Fibroblast of villous mesenchyme (primary cell): ENCODE measurements at regions not wholly inside any gene's neighbourhood (a gene's known extent, or its start where the extent isn't known, plus 50 kb on each side); places are given as distances from the start of the nearest gene placed in this dataset.
"Not testable (repeated sequence)": the region's sequence is repeated elsewhere in the genome, so short reads cannot be mapped to it uniquely, and the experiment has no call there.

Experiments
- DNase-seq: peaks from one replicate; pipeline ENCODE4 v3.0.0-alpha.2; 2010; ENCODE audit warnings: low read depth
- H3K4me3 ChIP-seq: 2 replicates; pipeline ENCODE4 v1.5.1; 2011; ENCODE audit warnings: low read depth, mild to moderate bottlenecking, low read length
- TF ChIP-seq, protein P1 (sequence below): IDR thresholded peaks from 2 replicates; pipeline ENCODE4 v1.5.1; 2012; ENCODE audit warnings: low read depth, mild to moderate bottlenecking, low read length; ENCODE audit not compliant: insufficient read depth

DNA sequence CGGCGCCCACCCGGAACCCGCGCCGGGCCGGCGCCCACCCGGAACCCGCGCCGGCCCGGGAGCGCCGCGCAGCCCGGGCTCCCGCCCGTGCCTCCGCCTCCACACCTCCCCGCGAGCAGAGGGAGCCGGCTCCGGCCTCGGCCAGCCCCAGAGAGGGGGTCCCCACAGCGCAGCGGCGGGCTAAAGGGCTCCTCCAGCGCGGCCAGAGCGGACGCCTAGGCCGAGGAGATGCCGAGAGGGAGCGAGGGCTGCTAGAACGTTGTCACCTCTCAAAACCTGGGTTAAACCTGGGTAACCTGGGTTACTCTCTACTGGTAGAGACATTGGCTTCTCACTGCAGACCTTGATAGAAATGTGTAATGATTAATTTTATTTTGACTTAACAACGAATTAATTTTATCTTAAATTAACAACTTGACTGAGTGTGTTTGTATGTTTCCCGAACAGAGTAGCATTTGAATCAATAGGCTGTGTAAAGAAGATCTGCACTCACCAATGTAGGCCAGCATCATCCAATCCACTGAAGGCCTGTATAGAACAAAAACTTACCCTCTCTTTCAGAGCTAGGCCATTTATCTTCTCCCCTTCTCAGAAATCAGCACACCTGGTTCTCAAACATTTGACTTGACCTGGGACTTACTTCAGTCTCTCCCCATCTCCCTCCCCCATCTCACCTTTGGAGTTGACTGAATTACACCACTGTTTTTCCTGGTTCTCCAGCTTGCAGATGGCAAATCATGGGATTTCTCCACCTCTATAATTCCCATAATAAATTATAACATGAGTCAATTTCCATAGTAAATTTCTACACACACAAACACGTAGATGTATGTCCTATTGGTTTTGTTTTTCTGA is 242.7 kb downstream of the ASXL3 start:
- peak overlapping the region; percentile 21 for H3K4me3 ChIP-seq
- TF ChIP-seq, protein P1, sequence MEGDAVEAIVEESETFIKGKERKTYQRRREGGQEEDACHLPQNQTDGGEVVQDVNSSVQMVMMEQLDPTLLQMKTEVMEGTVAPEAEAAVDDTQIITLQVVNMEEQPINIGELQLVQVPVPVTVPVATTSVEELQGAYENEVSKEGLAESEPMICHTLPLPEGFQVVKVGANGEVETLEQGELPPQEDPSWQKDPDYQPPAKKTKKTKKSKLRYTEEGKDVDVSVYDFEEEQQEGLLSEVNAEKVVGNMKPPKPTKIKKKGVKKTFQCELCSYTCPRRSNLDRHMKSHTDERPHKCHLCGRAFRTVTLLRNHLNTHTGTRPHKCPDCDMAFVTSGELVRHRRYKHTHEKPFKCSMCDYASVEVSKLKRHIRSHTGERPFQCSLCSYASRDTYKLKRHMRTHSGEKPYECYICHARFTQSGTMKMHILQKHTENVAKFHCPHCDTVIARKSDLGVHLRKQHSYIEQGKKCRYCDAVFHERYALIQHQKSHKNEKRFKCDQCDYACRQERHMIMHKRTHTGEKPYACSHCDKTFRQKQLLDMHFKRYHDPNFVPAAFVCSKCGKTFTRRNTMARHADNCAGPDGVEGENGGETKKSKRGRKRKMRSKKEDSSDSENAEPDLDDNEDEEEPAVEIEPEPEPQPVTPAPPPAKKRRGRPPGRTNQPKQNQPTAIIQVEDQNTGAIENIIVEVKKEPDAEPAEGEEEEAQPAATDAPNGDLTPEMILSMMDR = no peak
- no peak for DNase-seq

DNA sequence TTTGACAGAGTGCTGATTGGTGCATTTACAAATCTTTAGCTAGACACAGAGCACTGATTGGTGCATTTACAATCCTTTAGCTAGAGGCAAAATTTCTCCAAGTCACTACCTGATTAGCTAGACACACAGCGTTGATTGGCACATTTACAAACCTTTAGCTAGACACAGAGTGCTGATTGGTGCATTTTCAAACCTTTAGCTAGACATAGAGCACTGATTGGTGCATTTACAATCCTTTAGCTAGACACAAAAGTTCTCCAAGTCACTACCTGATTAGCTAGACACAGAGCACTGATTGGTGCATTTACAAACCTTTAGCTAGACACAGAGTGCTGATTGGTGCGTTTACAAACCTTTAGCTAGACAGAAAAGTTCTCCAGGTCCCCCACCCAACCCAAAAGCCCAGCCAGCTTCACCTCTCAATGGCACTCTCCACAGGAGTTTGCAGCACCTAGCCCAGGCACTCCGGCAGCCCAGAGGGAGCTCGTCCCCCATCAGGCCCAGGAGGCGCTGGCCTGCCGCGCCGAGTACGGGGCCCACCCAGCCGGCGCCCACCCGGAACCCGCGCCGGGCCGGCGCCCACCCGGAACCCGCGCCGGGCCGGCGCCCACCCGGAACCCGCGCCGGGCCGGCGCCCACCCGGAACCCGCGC is 241.8 kb downstream of the ASXL3 start:
- H3K4me3 ChIP-seq, DNase-seq: not testable (repeated sequence)

DNA sequence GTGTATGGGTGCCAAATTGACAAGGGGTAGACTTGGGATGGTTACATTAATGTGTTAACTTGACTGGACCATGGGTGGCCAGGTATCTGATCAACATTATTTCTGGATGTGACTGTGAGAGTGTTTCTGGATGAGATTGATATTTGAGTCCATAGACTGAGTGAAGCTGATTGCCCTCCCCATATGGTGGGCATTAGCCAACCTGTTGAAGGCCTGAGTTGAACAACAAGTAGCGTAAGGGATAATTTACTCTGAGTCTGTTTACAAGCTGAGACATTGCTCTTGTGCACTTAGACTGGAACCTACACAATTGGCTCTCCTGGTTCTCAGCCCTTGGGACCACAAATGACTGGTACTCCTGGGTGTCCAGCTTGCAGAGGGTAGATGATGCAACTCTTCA is 240.1 kb downstream of the ASXL3 start:
- DNase-seq = no peak
- H3K4me3 ChIP-seq = no peak overlapping the region
- TF ChIP-seq, protein P1 = no peak

DNA sequence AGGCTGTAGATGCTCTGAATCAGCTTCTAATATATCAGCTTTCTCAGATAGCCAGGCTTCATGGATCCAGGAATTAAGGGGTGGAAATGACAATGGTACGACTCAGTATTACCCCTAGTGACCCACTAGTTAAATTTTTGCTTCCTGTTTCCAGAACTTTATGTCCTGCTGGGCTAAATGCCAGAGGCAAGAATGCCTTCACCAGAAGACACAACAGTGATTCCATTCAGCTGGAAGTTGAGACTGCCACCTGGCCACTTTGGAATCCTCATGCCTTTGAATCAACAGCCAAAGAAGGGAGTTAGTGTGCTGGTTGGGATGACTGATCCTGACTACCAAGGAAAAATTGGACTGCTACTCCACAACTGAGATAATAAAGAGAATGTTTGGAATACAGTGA is 239.1 kb downstream of the ASXL3 start:
- TF ChIP-seq, protein P1 = no peak
- no peak for DNase-seq

DNA sequence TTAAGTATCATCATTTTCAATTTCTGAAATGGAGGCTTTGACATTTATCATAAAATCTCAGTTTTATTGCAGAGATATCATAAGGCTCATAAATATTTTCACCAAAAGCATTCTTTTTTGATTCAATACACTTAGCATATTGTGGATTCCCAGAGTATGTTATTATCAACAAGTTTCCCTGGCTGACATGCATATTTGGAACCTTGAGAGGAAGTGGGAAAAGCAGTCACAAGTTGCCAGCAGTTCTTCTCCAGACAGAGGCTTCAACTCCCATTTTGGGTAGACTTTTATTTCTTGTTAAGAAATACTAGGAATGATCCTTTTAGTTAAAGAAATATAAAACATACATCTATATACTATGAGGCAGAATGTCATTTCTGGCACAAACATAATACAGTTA is 236.5 kb downstream of the ASXL3 start:
- H3K4me3 ChIP-seq = no peak overlapping the region
- TF ChIP-seq, protein P1 = no peak
- DNase-seq = no peak

More for the DNA sequence above, 239.1 kb downstream of the ASXL3 start:
- no peak overlapping the region for H3K4me3 ChIP-seq

DNA sequence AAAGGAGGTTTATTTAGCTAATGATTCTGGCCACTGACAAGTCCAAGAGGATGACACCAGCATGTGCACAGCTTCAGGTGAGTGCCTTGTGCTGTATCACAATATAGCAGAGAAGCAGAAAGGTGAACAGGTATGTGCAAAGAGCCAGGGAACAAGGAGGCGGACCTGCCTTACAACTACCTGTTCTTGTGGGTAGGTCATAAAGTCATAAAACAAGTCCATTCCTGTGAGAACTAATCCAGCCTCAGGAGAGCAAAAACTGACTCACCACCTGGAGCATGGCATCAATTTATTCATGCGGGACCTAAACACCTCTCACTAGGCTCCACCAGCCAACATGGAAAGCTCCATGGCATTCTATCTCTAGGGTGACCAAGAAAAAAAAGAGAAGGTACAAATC is 234.2 kb downstream of the ASXL3 start:
- TF ChIP-seq, protein P1 = no peak
- H3K4me3 ChIP-seq = no peak overlapping the region
- DNase-seq = no peak

DNA sequence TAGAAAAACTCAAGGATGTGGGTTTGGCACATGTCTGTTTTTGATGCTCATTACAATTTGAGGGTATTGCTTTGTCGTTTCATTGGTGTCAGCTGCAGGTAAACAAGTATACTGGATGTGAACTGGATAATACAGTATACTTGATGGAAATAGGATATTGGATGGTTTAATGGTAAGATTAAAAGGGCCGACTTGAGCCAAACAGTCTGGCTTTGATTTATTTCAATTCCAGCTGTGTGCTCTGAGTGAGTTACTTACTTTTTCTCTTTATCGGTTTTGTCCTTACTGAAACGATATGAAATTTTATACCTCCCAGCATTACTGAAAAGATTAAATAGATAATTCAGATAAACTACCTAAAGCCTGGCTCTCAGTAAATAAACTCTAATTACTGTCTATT is 227.6 kb downstream of the ASXL3 start:
- no peak for DNase-seq
- TF ChIP-seq, protein P1 = no peak
- no peak overlapping the region for H3K4me3 ChIP-seq
